ENCODE measurements at regions not wholly inside any gene's neighbourhood (a gene's known extent, or its start where the extent isn't known, plus 50 kb on each side); places are given as distances from the start of the nearest gene placed in this dataset.

DNA sequence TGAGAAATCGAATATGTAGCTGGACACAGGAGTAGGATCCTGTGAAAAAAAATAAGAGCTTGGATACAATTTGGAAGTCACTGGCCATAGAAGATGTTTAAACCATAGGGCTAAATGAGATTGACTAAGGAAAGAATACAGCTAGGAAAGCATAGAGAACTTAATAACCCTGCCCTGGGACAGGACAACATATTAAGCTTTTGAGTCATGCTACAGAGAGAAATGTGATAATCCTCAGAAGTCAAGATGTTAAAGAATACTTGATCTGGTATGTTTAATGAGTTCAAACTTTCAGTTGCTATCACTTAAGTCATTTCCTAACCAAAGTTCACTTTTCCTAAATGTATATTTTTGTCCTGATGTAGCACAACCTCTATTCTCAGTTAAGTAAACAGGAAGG lies 154.6 kb upstream of the TSHZ2 start:
- no peak for DNase-seq

DNA sequence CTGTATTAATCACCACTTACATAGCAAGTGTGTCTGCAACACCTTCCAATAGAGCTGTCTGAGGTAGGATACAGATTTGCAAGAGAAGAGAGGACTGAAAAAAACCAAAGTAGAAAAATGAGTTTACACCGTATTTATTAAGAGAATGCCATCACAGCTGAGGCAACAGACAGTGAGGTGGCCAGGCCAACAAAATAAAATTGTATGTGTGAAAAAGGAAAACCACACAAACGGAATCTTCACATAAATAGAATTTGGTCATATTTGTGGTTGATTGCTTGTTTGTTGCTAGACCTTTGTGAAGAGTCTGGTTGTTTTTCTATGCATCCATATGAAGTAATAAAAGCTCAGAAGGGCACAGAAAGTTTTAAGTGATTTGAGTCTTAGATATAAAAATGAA lies 157.8 kb upstream of the TSHZ2 start:
- DNase-seq, result no peak

DNA sequence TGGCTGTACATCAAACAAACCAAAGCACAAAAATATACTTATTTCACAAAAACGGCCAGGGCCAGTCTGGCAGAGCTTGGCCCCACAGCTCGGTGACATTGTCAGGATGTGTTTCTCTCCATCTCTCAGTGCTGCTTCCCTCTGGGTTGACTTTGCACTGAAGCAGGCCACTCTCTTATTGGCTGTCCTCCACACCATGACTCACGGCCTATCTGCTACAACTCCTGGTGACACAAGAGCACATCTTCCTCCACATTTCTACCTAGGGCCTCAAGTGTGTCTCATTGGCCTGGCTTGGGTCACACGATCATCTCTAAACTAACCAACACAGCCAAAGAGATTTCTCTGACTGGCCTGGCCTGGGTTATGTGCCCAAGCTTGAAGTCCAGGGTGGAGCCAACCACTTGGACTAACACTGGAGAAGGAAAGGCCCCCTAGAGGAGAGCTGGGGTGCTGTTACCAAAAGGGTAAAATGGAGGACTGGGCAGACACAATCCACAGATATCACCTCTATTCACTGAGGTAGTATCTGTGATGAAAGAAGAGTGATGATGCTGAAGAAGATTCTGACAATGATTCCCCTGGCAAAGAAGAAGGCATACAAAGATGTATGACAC lies 159.8 kb upstream of the TSHZ2 start:
- DNase-seq, result no peak

DNA sequence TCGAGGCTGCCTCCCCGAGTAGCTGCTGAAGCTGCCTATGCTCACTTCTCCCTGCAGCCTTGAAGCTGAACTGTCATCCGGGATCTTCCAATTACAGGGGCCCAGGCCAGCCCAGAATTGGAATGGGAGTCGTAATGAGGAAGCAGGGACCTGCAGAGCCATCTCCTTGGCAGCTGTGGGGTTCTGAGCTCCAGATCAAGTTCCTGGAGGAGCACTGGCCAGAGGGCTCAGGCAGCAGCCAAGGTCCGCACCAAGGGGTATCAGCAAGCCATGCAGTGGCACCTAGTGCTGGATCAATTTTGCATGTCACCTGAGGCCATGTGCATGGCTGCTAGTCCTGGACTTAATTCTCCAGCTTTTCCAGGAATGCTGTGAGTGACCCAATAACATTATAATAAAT lies 163.2 kb upstream of the TSHZ2 start:
- DNase-seq, result no peak

DNA sequence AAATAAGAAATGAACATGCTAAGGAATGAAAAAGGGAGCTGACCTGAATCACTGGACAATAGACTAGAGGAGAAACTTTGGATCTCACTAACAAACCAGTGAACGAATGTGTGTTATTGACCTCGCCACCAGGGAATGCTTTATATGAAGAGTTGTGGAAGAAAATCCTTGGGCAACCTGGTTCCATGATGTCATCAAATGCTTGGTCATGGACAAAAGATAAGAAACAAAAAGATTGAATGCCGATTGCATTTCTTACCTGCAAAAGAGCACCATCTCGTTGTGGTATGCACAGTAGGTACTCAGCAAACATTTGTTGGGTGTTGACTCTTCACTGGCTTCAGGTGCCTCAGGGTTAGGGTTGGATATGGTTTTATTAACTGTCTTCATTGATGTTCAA lies 165.2 kb upstream of the TSHZ2 start:
- no peak for DNase-seq

DNA sequence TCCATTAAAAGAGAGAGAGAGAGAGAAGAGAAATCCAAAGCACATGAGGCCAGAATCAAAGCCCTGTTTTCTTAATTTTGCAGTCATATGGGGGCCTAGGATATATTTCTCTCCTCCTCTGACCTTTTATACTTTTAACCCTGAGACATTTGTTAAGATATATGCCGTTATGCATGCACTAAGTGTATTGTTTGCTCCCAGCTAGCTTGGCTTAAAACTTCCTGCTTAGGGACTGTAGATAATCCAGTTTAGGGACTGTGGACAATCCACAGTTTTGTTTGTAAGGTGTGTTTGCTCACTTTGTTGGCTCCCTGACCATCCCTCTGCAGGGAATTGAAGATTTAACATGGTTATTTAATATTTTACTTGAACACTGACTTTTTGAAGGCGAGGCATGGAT lies 166.3 kb upstream of the TSHZ2 start:
- DNase-seq, result no peak

DNA sequence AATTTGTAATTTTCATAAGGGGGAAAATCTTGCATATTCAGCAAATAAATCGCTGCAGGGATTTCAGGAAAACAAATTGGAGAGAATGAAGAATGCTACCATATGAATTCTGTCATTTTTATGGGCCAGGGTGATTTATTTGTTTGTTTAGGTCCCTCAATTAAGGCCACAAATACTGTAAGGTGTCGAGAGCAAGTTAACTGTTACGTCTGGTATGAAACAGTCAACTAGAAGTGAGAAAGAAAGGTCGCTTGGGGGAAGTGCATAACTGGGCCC lies 166.9 kb upstream of the TSHZ2 start:
- no peak for DNase-seq

DNA sequence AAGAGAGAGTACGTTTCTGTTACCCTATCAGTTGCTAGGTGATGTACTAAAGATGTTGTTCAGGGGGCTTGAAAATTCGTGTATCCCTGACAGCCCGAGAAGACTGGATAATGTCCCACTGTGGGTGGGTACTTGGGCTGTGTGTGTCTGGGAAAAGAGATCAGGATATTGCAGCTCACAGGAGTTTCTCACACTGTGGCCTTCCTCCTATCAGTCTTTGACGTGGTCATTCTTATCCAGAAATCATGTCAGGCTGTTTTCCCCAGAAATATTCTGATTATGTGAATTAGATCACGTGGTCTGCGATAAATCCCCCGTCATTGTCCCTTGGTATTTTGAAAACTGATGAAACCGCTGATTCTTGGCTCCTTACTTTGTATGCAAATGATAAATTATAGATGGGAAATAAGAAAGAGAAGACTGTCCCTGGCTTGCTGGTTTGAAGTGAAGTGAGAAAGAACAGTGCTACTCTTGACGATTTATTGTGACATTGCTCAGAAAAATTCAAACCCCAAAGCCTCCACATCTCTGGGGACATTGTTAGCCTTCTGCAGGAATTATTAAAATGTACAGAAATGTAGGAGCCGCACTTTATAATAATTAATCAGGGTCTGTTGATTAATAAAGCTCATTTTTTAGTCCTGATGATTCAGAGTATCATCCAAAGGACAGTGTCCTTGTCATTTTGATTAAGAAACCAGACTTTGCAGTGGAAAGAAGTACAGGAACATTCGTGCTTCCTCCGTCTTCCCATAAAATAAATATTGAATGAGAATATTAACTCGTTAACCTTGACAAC lies 167.5 kb upstream of the TSHZ2 start:
- no peak for DNase-seq

DNA sequence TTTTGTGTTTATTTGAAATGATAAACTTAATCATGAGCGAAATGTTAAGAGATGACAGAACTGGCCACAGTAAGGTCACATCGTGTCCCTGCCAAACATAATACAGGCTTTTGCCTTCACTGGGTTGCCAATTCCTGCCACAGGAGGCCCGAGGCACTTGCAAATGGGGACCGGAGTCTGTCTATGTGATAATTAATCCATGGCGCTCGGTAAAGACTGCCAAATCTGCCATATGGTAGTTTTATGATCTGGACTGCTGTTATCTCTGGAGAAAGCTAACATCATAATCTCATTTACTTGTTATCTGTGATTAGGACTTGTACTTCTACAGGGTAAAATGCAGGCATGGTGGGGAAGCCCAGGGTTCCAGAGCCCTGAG lies 170.5 kb upstream of the TSHZ2 start:
- no peak for DNase-seq

DNA sequence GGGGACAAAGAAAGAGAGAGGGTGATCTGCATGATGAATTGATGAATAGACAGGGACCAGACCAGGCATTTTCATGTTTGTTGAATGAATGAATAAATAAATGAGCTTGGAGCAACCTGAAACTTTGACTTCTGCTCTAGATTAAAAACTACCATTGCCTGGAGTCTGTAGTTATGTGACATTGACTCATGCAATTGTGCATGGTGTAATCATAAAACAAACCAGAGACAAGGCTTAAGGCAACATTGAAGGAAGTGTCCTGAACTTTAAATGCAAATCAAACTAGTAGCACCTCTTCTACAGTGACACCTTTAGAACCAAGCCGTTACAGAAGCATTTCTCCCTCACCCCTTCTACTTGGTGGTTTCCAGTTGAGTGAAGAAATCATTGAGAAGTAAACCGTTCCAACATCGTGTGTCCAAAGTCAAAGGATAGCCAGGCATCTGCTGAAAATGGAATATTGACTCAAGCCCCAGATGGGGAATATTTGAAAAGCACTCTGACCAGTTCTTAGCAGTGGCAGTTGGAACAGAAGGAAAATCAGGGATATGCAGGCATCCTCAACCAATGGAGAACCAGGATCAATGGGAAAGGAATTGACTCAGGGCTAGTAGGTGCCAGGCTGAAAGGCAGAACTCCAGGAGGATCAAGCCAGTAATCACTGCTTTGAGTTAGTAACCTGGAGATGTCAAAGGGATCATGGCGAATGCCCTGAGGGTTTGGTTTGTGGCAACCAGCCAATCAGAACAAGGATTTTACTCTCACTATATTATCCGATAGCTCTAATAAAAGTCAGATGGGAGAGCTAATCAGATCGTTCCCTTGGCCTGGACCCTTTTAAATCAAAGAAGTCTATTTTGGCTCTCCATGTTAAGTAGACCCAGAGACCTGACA lies 171.2 kb upstream of the TSHZ2 start:
- DNase-seq, result no peak

DNA sequence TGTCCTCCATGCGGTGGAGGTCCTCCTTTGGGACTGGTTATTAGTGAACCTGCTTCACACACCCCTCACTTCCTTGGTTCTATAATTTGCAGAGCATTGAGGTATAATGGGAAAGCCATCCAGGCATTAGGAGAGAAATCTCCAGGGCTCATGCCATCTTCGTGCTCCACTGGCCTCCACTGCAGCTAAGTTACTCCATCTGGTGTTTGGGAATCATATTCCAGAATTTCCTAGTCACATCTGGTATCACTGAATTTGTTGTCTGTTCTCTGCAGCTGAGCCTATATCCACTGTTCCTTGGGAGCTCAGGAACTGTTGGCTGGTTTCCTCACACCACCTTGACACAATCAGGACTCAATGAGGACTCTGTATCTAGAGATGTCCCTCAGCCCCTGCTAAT lies 173.0 kb upstream of the TSHZ2 start:
- DNase-seq, result no peak

DNA sequence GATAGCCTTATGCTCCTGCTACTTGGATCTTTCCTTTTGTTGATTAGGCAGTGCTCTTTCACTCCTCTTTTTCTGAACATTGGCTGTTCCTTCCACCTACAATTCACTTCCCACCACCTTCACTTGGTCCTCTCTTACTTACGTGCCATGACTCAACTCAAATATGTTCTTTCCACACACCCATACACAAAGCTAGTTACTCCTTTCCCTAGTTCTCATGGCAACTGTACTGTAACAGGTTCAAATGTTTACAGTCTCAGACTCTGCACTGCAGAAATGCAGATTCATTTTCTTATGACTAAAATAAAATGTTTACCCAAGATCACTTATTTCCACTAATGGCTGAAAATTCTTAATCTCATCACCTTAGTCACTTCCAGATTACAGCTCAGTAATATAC lies 174.0 kb upstream of the TSHZ2 start:
- no peak for DNase-seq

DNA sequence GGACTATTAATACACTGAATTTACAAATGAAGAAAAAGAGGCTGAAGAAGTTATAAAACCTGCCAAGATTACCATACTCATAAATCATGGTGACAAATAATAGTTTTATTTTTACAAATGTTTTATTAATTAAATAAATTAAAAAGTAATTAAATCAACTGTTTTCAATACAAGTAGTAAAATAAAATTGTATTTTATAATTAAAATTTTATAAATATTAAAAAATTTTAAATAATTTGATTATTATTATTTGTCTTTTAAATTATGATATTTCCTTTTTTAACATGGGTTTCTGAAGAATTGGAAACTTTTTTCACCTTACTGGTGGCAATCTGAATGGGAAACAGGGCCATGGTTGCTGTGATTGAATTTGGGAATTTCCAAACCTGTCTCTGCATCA lies 177.3 kb upstream of the TSHZ2 start:
- no peak for DNase-seq

DNA sequence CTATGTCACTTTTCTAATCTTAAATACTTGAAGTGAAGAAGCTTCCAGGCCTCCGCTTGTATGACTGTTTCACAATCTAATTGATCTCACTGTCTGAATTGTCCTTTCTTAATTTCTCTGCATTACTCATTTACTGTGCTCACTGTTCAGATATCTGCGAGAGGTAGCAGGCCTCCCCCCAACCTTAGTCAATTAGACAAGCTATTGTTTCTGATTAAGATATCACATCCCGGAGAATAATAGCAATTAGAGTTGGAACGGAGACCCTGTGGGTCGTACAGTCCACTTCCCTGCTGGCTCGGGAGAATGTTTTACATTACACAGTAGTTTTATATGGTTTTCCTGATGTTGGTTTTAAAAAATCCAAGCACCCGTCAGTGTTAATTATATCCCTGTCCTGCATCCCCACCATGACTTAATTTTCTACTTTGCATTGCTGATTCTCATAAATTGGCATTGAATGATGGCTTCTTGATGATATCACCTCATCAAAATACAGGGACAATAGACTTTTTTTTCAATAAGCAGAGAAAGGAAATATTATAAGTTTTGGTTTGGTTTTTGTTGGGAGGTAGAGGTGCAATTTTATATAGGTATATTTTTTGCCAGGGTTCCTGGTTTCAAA lies 178.7 kb upstream of the TSHZ2 start:
- no peak for DNase-seq

DNA sequence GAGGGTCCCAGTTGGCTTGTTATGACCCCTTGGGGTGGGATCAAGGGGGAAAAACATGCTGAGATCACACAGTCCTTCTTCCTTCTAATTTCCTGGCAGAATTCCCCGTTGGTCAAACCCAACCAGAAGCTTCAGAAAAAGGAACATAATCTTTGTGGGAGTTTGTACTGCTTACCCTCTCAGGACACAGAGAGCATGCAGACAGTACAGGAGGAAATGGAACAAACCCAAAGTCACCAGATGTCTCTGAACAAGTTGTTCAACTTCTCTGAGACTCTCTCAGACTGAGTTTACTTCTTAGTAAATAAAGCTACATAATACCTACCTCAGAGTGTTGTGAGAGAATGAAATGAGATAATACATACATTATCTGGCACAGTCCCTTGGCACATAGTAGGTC lies 181.1 kb upstream of the TSHZ2 start:
- no peak for DNase-seq

DNA sequence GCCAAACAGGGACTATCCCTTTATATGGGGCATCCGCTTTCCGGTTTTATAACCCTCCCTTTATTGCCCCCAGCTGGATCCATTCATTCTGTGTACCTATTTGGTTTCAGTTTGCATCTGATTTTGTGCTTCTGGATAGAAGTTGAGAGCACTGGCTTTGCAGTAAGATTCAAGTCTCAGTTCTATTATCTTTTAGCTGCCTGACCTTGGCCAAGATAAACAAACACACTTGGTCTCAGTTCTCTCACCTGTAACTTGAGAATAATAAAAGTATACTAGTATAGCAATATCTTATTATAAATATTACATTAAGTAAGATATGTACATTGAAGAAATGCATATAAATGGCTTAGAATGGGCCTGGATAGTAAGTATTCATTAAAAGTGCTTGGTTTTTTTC lies 182.4 kb upstream of the TSHZ2 start:
- DNase-seq, result no peak

DNA sequence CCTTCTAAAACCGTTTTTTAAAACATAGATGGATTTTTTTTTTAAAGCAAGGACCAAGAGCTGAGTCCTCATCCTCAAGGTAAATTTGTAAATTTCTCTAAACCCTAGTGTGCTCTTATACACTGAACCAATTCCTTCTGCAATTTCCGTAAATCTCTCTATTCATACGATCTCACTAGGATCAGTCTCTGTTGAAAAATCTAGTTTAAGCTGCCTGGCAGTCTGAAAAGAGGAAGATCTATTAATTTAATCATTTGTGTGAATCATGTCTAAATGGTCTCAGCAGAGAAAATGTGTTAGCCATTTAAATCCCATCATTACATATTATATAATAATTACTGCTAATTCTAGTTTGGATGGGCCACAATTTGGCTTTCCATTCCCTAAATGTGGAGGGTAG lies 184.2 kb upstream of the TSHZ2 start:
- no peak for DNase-seq

DNA sequence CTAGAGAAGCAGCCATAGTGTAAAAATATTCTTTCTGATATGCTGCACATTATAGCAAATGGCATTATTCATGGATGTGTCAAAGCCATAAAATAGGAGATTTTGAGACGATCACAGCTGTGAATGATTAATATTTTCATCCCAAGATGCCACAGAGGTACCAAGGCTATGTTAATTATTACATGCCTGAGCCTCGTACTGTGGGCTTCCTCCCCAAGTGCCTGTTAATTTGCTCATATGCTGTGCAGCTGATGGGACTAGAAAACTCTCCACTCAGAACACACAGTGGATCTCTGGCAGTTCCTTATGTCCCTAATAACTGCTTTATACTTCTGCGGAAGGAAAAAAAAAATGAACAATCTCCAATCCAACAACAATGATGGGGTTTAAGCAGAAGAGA lies 184.9 kb upstream of the TSHZ2 start:
- DNase-seq, result no peak

DNA sequence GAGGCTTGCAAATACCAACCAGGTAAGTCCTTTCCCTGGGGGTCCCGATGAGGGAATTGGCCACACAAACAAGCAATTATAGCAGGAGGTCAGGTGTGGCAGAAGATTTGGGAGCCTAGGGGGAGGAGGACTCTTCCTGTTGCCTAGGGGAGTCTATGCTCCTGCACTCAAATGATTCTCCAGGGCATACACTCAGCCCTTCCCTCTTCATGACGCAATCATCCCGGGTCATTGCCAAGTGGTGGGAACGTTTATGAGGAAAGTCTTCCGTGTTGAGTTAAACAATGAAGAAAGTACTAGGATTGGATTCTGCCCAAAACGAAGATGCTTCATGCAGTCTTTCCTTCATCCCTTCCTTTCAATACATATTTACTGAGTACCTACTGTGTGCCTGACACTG lies 186.5 kb upstream of the TSHZ2 start:
- DNase-seq, result no peak

DNA sequence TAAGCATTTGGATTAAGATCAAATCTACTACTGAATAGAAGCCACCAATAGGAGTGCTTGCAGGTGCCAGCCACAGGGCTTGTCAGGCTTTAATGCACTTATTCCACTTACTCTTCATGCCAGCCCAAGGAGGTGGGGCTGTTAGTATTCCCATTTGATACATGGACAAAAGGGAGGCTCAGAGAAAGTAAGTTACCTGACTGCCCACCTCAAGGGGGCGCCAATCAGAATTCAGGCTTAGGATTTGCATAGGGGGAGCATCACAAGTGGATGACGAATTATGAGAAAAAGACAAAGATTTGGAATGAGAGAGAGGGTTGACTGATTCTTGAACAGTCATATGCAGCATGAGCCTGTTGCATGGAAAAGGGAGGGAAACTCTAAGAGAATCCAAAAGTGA lies 188.4 kb upstream of the TSHZ2 start:
- DNase-seq, result peak; percentile 5 to 21

DNA sequence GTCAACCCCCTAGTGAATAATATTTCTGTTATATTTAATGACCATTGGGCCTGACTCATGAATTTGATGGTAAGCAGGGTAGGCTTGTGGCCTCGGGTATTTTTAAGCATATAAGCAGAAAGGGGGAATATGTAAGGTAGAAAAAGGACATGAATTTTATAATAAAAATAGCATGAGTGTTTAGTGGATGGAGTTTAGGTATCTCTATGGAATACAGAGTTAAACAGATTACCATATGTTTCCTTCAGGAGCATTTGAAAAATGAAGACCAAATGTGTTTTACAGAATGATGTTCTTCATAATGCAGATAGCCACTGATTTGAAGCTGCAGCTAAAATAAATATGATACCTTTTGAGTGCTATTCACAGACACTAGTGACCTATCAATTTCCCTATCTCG lies 191.7 kb upstream of the TSHZ2 start:
- DNase-seq, result no peak

DNA sequence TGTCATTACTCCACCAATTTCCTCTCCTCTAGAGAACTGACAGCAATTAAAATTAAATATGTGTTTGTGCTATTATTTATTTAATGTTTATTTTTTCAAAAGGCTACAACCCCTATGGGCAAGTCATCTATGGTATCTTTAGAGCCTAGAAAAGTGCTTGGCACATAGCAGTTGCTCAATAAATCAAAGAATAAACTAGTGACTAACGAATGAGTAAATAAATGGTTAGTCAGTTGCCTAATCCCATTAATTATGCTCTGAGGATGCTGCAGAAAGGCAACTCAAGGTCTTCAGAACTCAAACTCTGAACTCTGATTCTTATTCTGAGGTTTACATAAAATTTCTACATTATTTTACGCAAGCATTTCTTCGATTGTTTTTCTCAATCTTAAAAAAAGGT lies 193.0 kb upstream of the TSHZ2 start:
- no peak for DNase-seq

DNA sequence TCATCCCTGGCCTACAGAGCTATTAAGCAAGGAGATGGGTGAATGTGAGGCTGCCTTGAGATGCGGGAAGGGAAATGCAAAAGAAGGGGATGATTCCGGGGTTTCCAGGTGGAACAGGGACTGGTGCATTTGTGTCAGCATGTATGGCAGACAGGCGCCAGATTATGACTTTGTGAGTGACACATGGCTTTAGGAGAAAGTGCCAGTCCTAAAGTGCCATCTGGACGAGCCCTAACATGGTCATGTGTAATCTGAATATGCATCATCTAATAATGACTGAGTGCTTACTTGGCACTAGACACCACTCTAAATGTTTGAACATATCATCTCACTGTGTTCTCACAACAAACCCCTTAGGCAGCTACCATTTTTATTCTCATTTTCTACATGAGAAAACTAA lies 195.0 kb upstream of the TSHZ2 start:
- DNase-seq, result no peak

DNA sequence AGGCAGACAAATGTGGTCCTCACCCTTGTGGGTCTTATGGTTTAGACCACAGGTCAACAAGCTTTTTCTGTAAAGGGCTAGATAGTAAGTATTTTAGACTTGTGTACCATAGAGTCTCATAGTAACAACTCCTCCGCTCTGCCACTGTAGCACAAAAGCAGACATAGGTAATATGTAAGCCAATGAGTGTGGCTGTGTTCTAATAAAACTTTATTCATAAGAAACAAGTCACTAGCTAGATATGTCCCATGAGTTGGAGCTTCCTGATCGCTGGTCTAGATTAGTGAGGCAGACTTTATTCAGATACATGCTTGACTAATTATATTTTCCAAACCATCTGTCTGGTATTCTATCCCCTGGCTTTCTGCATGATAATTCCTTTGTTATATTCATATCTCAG lies 196.4 kb upstream of the TSHZ2 start:
- DNase-seq, result no peak
